ENCODE measurements at regions not wholly inside any gene's neighbourhood (a gene's known extent, or its start where the extent isn't known, plus 50 kb on each side); places are given as distances from the start of the nearest gene placed in this dataset.

GRCh38 chr11:119808407-119809185 lies 79.6 kb upstream of the NECTIN1 start:
- no peak for DNase-seq

GRCh38 chr11:119807841-119808240 lies 78.8 kb upstream of the NECTIN1 start:
- no peak for DNase-seq

GRCh38 chr11:119807402-119807801 lies 78.4 kb upstream of the NECTIN1 start:
- DNase-seq: no peak

GRCh38 chr11:119806064-119806915 lies 77.3 kb upstream of the NECTIN1 start:
- DNase-seq: no peak

GRCh38 chr11:119805663-119806062 lies 76.7 kb upstream of the NECTIN1 start:
- DNase-seq: no peak

GRCh38 chr11:119804698-119805097 lies 75.7 kb upstream of the NECTIN1 start:
- no peak for DNase-seq

- DNase-seq: no peak
Measured at GRCh38 chr11:119803726-119804294, 74.8 kb upstream of the NECTIN1 start.

GRCh38 chr11:119803139-119803538 lies 74.1 kb upstream of the NECTIN1 start:
- no peak for DNase-seq

- no peak for DNase-seq
Measured at GRCh38 chr11:119802670-119803069, 73.7 kb upstream of the NECTIN1 start.

GRCh38 chr11:119800619-119801018 lies 71.6 kb upstream of the NECTIN1 start:
- no peak for DNase-seq

- DNase-seq: no peak
Measured at GRCh38 chr11:119800171-119800570, 71.2 kb upstream of the NECTIN1 start.

- DNase-seq: no peak
Measured at GRCh38 chr11:119798656-119799055, 69.7 kb upstream of the NECTIN1 start.

GRCh38 chr11:119797736-119798135 lies 68.7 kb upstream of the NECTIN1 start:
- no peak for DNase-seq

GRCh38 chr11:119797123-119797611 lies 68.2 kb upstream of the NECTIN1 start:
- no peak for DNase-seq

- DNase-seq: no peak
Measured at GRCh38 chr11:119796363-119797060, 67.5 kb upstream of the NECTIN1 start.

GRCh38 chr11:119795690-119796089 lies 66.7 kb upstream of the NECTIN1 start:
- DNase-seq: peak; percentile 63

GRCh38 chr11:119795231-119795630 lies 66.2 kb upstream of the NECTIN1 start:
- peak; percentile 96 for DNase-seq

- no peak for DNase-seq
Measured at GRCh38 chr11:119794756-119795155, 65.8 kb upstream of the NECTIN1 start.

- DNase-seq: no peak
Measured at GRCh38 chr11:119794141-119794665, 65.2 kb upstream of the NECTIN1 start.

GRCh38 chr11:119793335-119793984 lies 64.5 kb upstream of the NECTIN1 start:
- DNase-seq: peak; percentile 89

- peak; percentile 92 for DNase-seq
Measured at GRCh38 chr11:119791701-119792151, 62.7 kb upstream of the NECTIN1 start.

- peak; percentile 32 for DNase-seq
Measured at GRCh38 chr11:119791047-119791446, 62.0 kb upstream of the NECTIN1 start.

All from fibroblast of upper back skin (primary cell).